ENCODE measurements at regions not wholly inside any gene's neighbourhood (a gene's known extent, or its start where the extent isn't known, plus 50 kb on each side); places are given as distances from the start of the nearest gene placed in this dataset.

DNA sequence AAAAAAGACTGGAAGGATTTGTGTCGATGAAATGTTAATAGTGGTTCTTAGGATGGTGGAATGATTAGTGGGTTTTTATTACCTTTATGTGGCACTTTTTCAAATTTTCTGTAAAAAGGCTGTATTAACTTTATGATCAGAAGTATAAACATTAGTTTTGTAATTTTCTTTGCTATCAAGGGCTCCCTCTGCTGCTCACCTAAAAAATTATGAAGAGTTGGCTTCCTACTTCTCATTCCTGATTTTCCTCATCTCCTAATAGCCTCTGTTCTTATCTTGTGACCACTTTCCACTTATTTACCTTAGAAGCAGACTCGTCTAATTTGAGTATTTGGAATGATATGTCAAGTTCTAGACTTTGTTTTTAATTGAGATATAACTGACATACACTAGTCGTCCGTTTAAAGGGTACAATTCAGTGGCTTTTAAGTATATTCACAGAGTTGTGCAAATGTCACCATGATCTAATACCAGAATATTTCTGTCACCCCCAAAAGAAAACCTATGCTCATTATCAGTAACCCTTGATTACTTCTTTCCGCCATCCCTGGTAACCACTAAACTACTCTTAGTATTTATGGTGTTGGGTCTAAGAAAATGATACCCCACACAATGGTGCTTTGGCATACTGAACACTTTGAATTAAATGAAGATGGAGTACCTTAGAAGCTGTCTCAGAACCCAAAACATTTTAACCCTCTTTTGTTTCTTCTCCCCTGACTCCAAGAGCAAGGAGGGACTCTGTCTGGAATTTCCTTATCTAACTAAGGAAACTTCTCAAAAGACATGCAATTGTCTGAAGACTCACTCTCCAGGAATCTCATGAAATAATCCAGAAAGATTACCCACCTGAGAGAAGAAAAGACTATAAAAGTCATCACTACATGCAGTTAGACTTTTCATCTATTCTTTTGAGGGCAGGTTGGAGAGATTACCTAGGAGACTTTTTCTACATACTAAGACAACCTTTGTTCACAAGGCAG lies 311.3 kb downstream of the DLEU7 start:
- no peak for TF ChIP-seq POLR2A (IDR thresholded peaks at IDR 0.05)
- TF ChIP-seq, protein P1, sequence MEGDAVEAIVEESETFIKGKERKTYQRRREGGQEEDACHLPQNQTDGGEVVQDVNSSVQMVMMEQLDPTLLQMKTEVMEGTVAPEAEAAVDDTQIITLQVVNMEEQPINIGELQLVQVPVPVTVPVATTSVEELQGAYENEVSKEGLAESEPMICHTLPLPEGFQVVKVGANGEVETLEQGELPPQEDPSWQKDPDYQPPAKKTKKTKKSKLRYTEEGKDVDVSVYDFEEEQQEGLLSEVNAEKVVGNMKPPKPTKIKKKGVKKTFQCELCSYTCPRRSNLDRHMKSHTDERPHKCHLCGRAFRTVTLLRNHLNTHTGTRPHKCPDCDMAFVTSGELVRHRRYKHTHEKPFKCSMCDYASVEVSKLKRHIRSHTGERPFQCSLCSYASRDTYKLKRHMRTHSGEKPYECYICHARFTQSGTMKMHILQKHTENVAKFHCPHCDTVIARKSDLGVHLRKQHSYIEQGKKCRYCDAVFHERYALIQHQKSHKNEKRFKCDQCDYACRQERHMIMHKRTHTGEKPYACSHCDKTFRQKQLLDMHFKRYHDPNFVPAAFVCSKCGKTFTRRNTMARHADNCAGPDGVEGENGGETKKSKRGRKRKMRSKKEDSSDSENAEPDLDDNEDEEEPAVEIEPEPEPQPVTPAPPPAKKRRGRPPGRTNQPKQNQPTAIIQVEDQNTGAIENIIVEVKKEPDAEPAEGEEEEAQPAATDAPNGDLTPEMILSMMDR (IDR thresholded peaks at IDR 0.05), result peak; percentile 29 to 40 (median 32)
- no peak for TF ChIP-seq POLR2AphosphoS5 (IDR thresholded peaks at IDR 0.05; ENCODE audit: insufficient read depth in 1 of 2, low read depth in 1 of 2)

Measured in vagina (tissue), 2 donors.